HEK293T (cell line): ENCODE measurements at regions not wholly inside any gene's neighbourhood (a gene's known extent, or its start where the extent isn't known, plus 50 kb on each side); places are given as distances from the start of the nearest gene placed in this dataset.
A peak's percentile ranks its signal among the peaks of the same experiment; 100 is the strongest.
"Not testable (repeated sequence)": the region's sequence is repeated elsewhere in the genome, so short reads cannot be mapped to it uniquely, and the experiment has no call there.

Experiments
- CTCF ChIA-PET: fragments of 350-600 bp; formaldehyde crosslinking; extraction: SDS; loops from one replicate; lab custom pipeline; 2021; ENCODE audit warnings: antibody characterized with exemption, inconsistent platforms; lab: Yijun Ruan, JAX
- POLR2A ChIA-PET: fragments of 350-600 bp; formaldehyde crosslinking; extraction: SDS; loops from one replicate; lab custom pipeline; 2020; ENCODE audit warnings: antibody characterized with exemption, inconsistent platforms; lab: Yijun Ruan, JAX
- DNase-seq: peaks from one replicate; pipeline ENCODE4 v3.0.0; 2012; ENCODE audit warnings: mixed read lengths; ENCODE audit errors: extremely low spot score
- ARNT ChIP-seq: fragments of 450-650 bp; IDR thresholded peaks from 2 replicates; pipeline ENCODE4 v1.6.1; 2017; ENCODE audit warnings: mild to moderate bottlenecking
- BHLHE40 ChIP-seq: fragments of 450-650 bp; IDR thresholded peaks from 2 replicates; pipeline ENCODE4 v1.6.1; 2016; ENCODE audit warnings: mild to moderate bottlenecking, moderate library complexity, borderline replicate concordance
- CTBP1 ChIP-seq: fragments of 450-650 bp; IDR thresholded peaks from 2 replicates; pipeline ENCODE4 v1.6.1; 2016; ENCODE audit warnings: borderline replicate concordance
- ELF4 ChIP-seq: fragments of 450-650 bp; IDR thresholded peaks from 2 replicates; pipeline ENCODE4 v1.6.1; 2017; ENCODE audit warnings: antibody characterized with exemption
- FOXA1 ChIP-seq: fragments of 450-650 bp; IDR thresholded peaks from 2 replicates; pipeline ENCODE4 v1.6.1; 2016; ENCODE audit warnings: mild to moderate bottlenecking
- FOXK2 ChIP-seq: fragments of 450-650 bp; IDR thresholded peaks from 2 replicates; pipeline ENCODE4 v1.6.1; 2016; ENCODE audit warnings: mild to moderate bottlenecking
- FOXM1 ChIP-seq: fragments of 450-650 bp; IDR thresholded peaks from 2 replicates; pipeline ENCODE4 v1.6.1; 2017; ENCODE audit warnings: mild to moderate bottlenecking, borderline replicate concordance
- HDGF ChIP-seq: fragments of 450-650 bp; IDR thresholded peaks from 2 replicates; pipeline ENCODE4 v1.6.1; 2017; ENCODE audit warnings: antibody characterized with exemption, borderline replicate concordance
- L3MBTL2 ChIP-seq: fragments of 450-650 bp; conservative IDR thresholded peaks from 2 replicates; pipeline ENCODE4 v1.6.1; 2016; ENCODE audit warnings: mild to moderate bottlenecking
- LEF1 ChIP-seq: fragments of 450-650 bp; IDR thresholded peaks from 2 replicates; pipeline ENCODE4 v1.6.1; 2017; ENCODE audit warnings: mild to moderate bottlenecking, borderline replicate concordance
- NFRKB ChIP-seq: fragments of 450-650 bp; IDR thresholded peaks from 2 replicates; pipeline ENCODE4 v1.6.1; 2016; ENCODE audit warnings: mild to moderate bottlenecking, moderate library complexity
- PKNOX1 ChIP-seq: fragments of 450-650 bp; IDR thresholded peaks from 2 replicates; pipeline ENCODE4 v1.6.1; 2016
- SP1 ChIP-seq: fragments of 450-650 bp; IDR thresholded peaks from 2 replicates; pipeline ENCODE4 v1.6.1; 2017
- SUZ12 ChIP-seq: fragments of 450-650 bp; IDR thresholded peaks from 2 replicates; pipeline ENCODE4 v1.6.1; 2016; ENCODE audit warnings: mild to moderate bottlenecking
- TARDBP ChIP-seq: fragments of 450-650 bp; IDR thresholded peaks from 2 replicates; pipeline ENCODE4 v1.6.1; 2016
- ZNF384 ChIP-seq: fragments of 450-650 bp; IDR thresholded peaks from 2 replicates; pipeline ENCODE4 v1.6.1; 2016

GRCh38 chr13:44693156-44693764 is 117.1 kb upstream of the TSC22D1 start:
- CTCF ChIA-PET, result no interaction called here
- TF ChIP-seq SP1 (no peak), ZNF384 (no peak), ARNT (no peak), L3MBTL2 (no peak), FOXM1 (no peak), CTBP1 (no peak), HDGF (no peak), PKNOX1 (no peak), FOXA1 (no peak), FOXK2 (no peak), NFRKB (no peak), SUZ12 (no peak), ELF4 (no peak), TARDBP (no peak), LEF1 (no peak), BHLHE40 (no peak)
- POLR2A ChIA-PET, result no interaction called here
- no peak for DNase-seq

GRCh38 chr13:44692173-44692713 is 116.1 kb upstream of the TSC22D1 start:
- peak; percentile 12 for DNase-seq
- CTCF ChIA-PET, result no interaction called here
- TF ChIP-seq SUZ12, result no peak
- no peak for TF ChIP-seq SP1
- no peak for TF ChIP-seq CTBP1
- peak; percentile 35; the same call in 1 of the 2 replicates for TF ChIP-seq NFRKB
- TF ChIP-seq FOXK2, result 0 out of 2 replicates have a peak, but pooled peaks have one; percentile 34
- TF ChIP-seq FOXM1, result no peak
- peak; percentile 39; the same call in 1 of the 2 replicates for TF ChIP-seq L3MBTL2
- TF ChIP-seq BHLHE40, result peak; percentile 33; the same call in 1 of the 2 replicates
- TF ChIP-seq TARDBP, result no peak
- TF ChIP-seq LEF1, result no peak
- no peak for TF ChIP-seq ARNT
- TF ChIP-seq HDGF, result no peak
- TF ChIP-seq ELF4, result peak; percentile 68
- peak; percentile 30; the same call in 1 of the 2 replicates for TF ChIP-seq PKNOX1
- POLR2A ChIA-PET, result no interaction called here

- no peak for DNase-seq
- TF ChIP-seq SP1, result no peak
- no peak for TF ChIP-seq ELF4
- TF ChIP-seq TARDBP, result no peak
- no peak for TF ChIP-seq BHLHE40
- TF ChIP-seq ZNF384, result no peak
- no peak for TF ChIP-seq NFRKB
- TF ChIP-seq LEF1, result no peak
- CTCF ChIA-PET, result no interaction called here
- POLR2A ChIA-PET, result no interaction called here
Observed at GRCh38 chr13:44690376-44690775, 114.2 kb upstream of the TSC22D1 start.

GRCh38 chr13:44688652-44689051 is 112.5 kb upstream of the TSC22D1 start:
- DNase-seq, result no peak
- TF ChIP-seq FOXA1 (no peak), SUZ12 (no peak), PKNOX1 (no peak), ARNT (no peak), NFRKB (no peak), FOXM1 (no peak), LEF1 (no peak), ZNF384 (no peak), L3MBTL2 (no peak), BHLHE40 (no peak), ELF4 (no peak), HDGF (no peak), SP1 (no peak), FOXK2 (no peak), TARDBP (no peak), CTBP1 (no peak)
- CTCF ChIA-PET, result no interaction called here
- POLR2A ChIA-PET, result no interaction called here

- DNase-seq, result no peak
- TF ChIP-seq CTBP1, result no peak
- TF ChIP-seq PKNOX1, result no peak
- no peak for TF ChIP-seq ELF4
- no peak for TF ChIP-seq ZNF384
- no peak for TF ChIP-seq SP1
- TF ChIP-seq TARDBP, result no peak
- TF ChIP-seq FOXM1, result no peak
- no peak for TF ChIP-seq L3MBTL2
- CTCF ChIA-PET, result no interaction called here
- POLR2A ChIA-PET, result no interaction called here
Observed at GRCh38 chr13:44686531-44686934, 110.4 kb upstream of the TSC22D1 start.

- ChIA-PET CTCF (no interaction called here), POLR2A (no interaction called here)
- no peak for DNase-seq
- TF ChIP-seq ZNF384, result no peak
- no peak for TF ChIP-seq HDGF
- TF ChIP-seq FOXK2, result no peak
- no peak for TF ChIP-seq ELF4
- no peak for TF ChIP-seq LEF1
- TF ChIP-seq L3MBTL2, result no peak
- no peak for TF ChIP-seq ARNT
- no peak for TF ChIP-seq NFRKB
- no peak for TF ChIP-seq BHLHE40
- no peak for TF ChIP-seq PKNOX1
- no peak for TF ChIP-seq FOXM1
- TF ChIP-seq TARDBP, result no peak
- TF ChIP-seq SUZ12, result no peak
Observed at GRCh38 chr13:44685641-44686040, 109.5 kb upstream of the TSC22D1 start.

GRCh38 chr13:44682416-44682815 is 106.3 kb upstream of the TSC22D1 start:
- CTCF ChIA-PET, POLR2A ChIA-PET, DNase-seq: not testable (repeated sequence)
